NCI-H748 treated with DMSO at 0.1 percent for 48 hours (cell line): ENCODE measurements at regions not wholly inside any gene's neighbourhood (a gene's known extent, or its start where the extent isn't known, plus 50 kb on each side); places are given as distances from the start of the nearest gene placed in this dataset.
A peak's percentile ranks its signal among the peaks of the same experiment; 100 is the strongest.
"Not testable (repeated sequence)": the region's sequence is repeated elsewhere in the genome, so short reads cannot be mapped to it uniquely, and the experiment has no call there.

Source experiments
- DNase-seq: peaks from one replicate; lab custom pipeline; 2025; lab: John Stamatoyannopoulos, UW

GRCh38 chr1:112818990-112819689, 104.0 kb upstream of the PPM1J start:
- DNase-seq, result no peak

- DNase-seq, result no peak
These were observed 102.6 kb upstream of the PPM1J start for GRCh38 chr1:112817555-112818373.

GRCh38 chr1:112815376-112815775, 100.2 kb upstream of the PPM1J start:
- DNase-seq, result no peak

- DNase-seq, result not testable (repeated sequence)
These were observed 99.5 kb upstream of the PPM1J start for GRCh38 chr1:112814645-112815044.

- peak; percentile 9 for DNase-seq
These were observed 93.9 kb upstream of the PPM1J start for GRCh38 chr1:112808861-112809684.

GRCh38 chr1:112807999-112808398, 92.9 kb upstream of the PPM1J start:
- no peak for DNase-seq

- DNase-seq, result no peak
These were observed 92.0 kb upstream of the PPM1J start for GRCh38 chr1:112807117-112807516.

- no peak for DNase-seq
These were observed 91.0 kb upstream of the PPM1J start for GRCh38 chr1:112806090-112806642.

GRCh38 chr1:112805155-112805853, 90.2 kb upstream of the PPM1J start:
- no peak for DNase-seq

GRCh38 chr1:112803906-112804762, 89.0 kb upstream of the PPM1J start:
- DNase-seq, result no peak

GRCh38 chr1:112800289-112800688, 85.2 kb upstream of the PPM1J start:
- DNase-seq, result no peak

GRCh38 chr1:112798292-112798691, 83.2 kb upstream of the PPM1J start:
- DNase-seq, result no peak

- no peak for DNase-seq
These were observed 82.1 kb upstream of the PPM1J start for GRCh38 chr1:112797224-112797623.

GRCh38 chr1:112794654-112795239, 79.6 kb upstream of the PPM1J start:
- no peak for DNase-seq

- DNase-seq, result no peak
These were observed 78.8 kb upstream of the PPM1J start for GRCh38 chr1:112793631-112794565.

GRCh38 chr1:112791723-112792104, 76.6 kb upstream of the PPM1J start:
- DNase-seq, result no peak

GRCh38 chr1:112790920-112791722, 76.0 kb upstream of the PPM1J start:
- DNase-seq, result no peak

GRCh38 chr1:112788561-112788960, 73.4 kb upstream of the PPM1J start:
- no peak for DNase-seq
